ENCODE measurements at regions not wholly inside any gene's neighbourhood (a gene's known extent, or its start where the extent isn't known, plus 50 kb on each side); places are given as distances from the start of the nearest gene placed in this dataset.

DNA sequence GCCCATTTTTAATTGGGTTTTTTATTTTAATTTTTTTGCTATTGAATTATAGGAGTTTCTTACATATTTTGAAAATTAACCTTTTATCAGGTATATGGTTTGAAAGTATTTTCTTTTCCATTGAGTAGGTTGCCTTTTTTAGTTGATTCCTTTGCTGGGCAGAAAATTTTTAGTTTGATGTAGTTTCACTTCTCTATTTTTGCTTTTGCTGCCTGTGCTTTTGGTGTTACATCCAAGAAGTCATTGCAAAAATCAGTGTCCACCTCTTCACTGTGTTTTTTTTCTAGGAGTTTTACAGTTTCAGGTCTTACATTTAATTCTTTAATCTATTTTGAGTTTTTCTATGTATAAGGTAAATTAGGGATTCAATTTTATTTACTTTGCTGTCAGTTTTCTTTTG is 129.8 kb upstream of the FERD3L start:
- TF ChIP-seq, protein P1, sequence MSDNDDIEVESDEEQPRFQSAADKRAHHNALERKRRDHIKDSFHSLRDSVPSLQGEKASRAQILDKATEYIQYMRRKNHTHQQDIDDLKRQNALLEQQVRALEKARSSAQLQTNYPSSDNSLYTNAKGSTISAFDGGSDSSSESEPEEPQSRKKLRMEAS (IDR thresholded peaks at IDR 0.05) = no peak
- no peak for TF ChIP-seq RAD21 (IDR thresholded peaks at IDR 0.05; ENCODE audit: low read depth)
- TF ChIP-seq TAF1 (IDR thresholded peaks at IDR 0.05; ENCODE audit: low read depth) = no peak
- TF ChIP-seq EGR1 (IDR thresholded peaks at IDR 0.05) = no peak
- TF ChIP-seq CEBPB (IDR thresholded peaks at IDR 0.05) = no peak
- TF ChIP-seq, protein P2, sequence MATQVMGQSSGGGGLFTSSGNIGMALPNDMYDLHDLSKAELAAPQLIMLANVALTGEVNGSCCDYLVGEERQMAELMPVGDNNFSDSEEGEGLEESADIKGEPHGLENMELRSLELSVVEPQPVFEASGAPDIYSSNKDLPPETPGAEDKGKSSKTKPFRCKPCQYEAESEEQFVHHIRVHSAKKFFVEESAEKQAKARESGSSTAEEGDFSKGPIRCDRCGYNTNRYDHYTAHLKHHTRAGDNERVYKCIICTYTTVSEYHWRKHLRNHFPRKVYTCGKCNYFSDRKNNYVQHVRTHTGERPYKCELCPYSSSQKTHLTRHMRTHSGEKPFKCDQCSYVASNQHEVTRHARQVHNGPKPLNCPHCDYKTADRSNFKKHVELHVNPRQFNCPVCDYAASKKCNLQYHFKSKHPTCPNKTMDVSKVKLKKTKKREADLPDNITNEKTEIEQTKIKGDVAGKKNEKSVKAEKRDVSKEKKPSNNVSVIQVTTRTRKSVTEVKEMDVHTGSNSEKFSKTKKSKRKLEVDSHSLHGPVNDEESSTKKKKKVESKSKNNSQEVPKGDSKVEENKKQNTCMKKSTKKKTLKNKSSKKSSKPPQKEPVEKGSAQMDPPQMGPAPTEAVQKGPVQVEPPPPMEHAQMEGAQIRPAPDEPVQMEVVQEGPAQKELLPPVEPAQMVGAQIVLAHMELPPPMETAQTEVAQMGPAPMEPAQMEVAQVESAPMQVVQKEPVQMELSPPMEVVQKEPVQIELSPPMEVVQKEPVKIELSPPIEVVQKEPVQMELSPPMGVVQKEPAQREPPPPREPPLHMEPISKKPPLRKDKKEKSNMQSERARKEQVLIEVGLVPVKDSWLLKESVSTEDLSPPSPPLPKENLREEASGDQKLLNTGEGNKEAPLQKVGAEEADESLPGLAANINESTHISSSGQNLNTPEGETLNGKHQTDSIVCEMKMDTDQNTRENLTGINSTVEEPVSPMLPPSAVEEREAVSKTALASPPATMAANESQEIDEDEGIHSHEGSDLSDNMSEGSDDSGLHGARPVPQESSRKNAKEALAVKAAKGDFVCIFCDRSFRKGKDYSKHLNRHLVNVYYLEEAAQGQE (IDR thresholded peaks at IDR 0.05; ENCODE audit: low read depth) = no peak
- no peak for TF ChIP-seq YY1 (IDR thresholded peaks at IDR 0.05; ENCODE audit: low read depth)

All from Ishikawa (cell line).